ENCODE measurements at regions not wholly inside any gene's neighbourhood (a gene's known extent, or its start where the extent isn't known, plus 50 kb on each side); places are given as distances from the start of the nearest gene placed in this dataset.

DNA sequence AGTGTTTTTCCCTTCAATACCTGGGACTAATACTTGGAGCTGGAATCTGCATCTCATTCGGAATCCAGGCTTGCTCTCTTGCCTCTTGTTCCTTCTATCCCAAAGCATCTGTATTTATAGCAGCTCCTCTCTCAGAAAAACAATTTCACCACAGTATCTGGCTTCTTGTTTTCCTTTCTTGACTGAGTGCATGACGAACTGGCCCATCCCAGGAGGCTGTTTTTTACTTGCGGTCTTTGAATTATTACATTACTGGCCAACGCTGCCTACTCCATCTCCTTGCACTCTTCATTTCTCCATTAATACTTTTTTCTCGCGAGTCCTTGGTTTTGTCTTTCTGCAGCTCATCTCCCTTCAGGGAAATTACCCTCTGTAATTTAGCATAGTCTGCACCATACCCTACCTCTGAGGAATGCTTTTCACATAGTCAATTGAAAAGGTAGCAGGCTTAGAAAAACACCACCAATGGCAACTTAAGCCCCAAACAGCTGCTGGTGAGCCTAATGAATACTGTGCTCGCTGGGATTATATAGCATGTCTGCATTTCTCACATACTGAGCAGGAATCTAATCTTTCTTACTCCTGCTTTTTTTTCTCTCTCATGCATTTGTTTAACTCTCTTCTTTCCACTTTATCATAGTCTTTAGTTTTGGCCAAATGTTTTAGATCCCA, 277.4 kb upstream of the SESN3 start:
- TF ChIP-seq, protein P1, sequence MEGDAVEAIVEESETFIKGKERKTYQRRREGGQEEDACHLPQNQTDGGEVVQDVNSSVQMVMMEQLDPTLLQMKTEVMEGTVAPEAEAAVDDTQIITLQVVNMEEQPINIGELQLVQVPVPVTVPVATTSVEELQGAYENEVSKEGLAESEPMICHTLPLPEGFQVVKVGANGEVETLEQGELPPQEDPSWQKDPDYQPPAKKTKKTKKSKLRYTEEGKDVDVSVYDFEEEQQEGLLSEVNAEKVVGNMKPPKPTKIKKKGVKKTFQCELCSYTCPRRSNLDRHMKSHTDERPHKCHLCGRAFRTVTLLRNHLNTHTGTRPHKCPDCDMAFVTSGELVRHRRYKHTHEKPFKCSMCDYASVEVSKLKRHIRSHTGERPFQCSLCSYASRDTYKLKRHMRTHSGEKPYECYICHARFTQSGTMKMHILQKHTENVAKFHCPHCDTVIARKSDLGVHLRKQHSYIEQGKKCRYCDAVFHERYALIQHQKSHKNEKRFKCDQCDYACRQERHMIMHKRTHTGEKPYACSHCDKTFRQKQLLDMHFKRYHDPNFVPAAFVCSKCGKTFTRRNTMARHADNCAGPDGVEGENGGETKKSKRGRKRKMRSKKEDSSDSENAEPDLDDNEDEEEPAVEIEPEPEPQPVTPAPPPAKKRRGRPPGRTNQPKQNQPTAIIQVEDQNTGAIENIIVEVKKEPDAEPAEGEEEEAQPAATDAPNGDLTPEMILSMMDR (IDR thresholded peaks at IDR 0.05) = no peak
- TF ChIP-seq, protein P2, sequence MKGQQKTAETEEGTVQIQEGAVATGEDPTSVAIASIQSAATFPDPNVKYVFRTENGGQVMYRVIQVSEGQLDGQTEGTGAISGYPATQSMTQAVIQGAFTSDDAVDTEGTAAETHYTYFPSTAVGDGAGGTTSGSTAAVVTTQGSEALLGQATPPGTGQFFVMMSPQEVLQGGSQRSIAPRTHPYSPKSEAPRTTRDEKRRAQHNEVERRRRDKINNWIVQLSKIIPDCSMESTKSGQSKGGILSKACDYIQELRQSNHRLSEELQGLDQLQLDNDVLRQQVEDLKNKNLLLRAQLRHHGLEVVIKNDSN (CRISPR knock-in tag; IDR thresholded peaks at IDR 0.05) = no peak
- TF ChIP-seq FOXK1 (CRISPR knock-in tag; IDR thresholded peaks at IDR 0.05) (no peak), ETV6 (CRISPR knock-in tag; IDR thresholded peaks at IDR 0.05) (no peak), JUN (CRISPR knock-in tag; IDR thresholded peaks at IDR 0.05) (no peak)
- TF ChIP-seq, protein P3, sequence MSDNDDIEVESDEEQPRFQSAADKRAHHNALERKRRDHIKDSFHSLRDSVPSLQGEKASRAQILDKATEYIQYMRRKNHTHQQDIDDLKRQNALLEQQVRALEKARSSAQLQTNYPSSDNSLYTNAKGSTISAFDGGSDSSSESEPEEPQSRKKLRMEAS (CRISPR knock-in tag; IDR thresholded peaks at IDR 0.05) = no peak
- TF ChIP-seq, protein P4, sequence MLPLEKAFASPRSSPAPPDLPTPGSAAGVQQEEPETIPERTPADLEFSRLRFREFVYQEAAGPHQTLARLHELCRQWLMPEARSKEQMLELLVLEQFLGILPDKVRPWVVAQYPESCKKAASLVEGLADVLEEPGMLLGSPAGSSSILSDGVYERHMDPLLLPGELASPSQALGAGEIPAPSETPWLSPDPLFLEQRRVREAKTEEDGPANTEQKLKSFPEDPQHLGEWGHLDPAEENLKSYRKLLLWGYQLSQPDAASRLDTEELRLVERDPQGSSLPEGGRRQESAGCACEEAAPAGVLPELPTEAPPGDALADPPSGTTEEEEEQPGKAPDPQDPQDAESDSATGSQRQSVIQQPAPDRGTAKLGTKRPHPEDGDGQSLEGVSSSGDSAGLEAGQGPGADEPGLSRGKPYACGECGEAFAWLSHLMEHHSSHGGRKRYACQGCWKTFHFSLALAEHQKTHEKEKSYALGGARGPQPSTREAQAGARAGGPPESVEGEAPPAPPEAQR (CRISPR knock-in tag; IDR thresholded peaks at IDR 0.05) = no peak

Measured in WTC11 (cell line).